Prostate gland (tissue), 2 donors: ENCODE measurements at regions not wholly inside any gene's neighbourhood (a gene's known extent, or its start where the extent isn't known, plus 50 kb on each side); places are given as distances from the start of the nearest gene placed in this dataset.
"Not testable (repeated sequence)": the region's sequence is repeated elsewhere in the genome, so short reads cannot be mapped to it uniquely, and the experiment has no call there.

Experiments
- POLR2A ChIP-seq: fragments of 450-650 bp; IDR thresholded peaks from one replicate; pipeline ENCODE4 v1.6.1; 2016; ENCODE audit warnings: antibody characterized with exemption, mild to moderate bottlenecking
- POLR2AphosphoS5 ChIP-seq: sonication (generic); formaldehyde crosslinking; IDR thresholded peaks from one replicate; pipeline ENCODE4 v1.6.1; 2017; ENCODE audit warnings: antibody characterized with exemption
- TF ChIP-seq, protein P1 (sequence below), 4 experiments: fragments of 200-600 bp in 2 of 4; fragments of 450-650 bp in 2 of 4; sonication (generic) in 2 of 4; IDR thresholded peaks; 1 replicate in 3 of 4; 2 replicates in 1 of 4; pipeline ENCODE4 v1.5.1; 2016 to 2019; ENCODE audit warnings: antibody characterized with exemption in 4 of 4, mild to moderate bottlenecking in 2 of 4, moderate library complexity in 2 of 4

GRCh38 chr6:28621268-28621667, 95.6 kb downstream of the GPX5 start:
- not testable (repeated sequence) for TF ChIP-seq POLR2AphosphoS5, POLR2A
- TF ChIP-seq, protein P1, sequence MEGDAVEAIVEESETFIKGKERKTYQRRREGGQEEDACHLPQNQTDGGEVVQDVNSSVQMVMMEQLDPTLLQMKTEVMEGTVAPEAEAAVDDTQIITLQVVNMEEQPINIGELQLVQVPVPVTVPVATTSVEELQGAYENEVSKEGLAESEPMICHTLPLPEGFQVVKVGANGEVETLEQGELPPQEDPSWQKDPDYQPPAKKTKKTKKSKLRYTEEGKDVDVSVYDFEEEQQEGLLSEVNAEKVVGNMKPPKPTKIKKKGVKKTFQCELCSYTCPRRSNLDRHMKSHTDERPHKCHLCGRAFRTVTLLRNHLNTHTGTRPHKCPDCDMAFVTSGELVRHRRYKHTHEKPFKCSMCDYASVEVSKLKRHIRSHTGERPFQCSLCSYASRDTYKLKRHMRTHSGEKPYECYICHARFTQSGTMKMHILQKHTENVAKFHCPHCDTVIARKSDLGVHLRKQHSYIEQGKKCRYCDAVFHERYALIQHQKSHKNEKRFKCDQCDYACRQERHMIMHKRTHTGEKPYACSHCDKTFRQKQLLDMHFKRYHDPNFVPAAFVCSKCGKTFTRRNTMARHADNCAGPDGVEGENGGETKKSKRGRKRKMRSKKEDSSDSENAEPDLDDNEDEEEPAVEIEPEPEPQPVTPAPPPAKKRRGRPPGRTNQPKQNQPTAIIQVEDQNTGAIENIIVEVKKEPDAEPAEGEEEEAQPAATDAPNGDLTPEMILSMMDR (IDR thresholded peaks at IDR 0.05) = not testable (repeated sequence)
